ENCODE measurements at regions not wholly inside any gene's neighbourhood (a gene's known extent, or its start where the extent isn't known, plus 50 kb on each side); places are given as distances from the start of the nearest gene placed in this dataset.

DNA sequence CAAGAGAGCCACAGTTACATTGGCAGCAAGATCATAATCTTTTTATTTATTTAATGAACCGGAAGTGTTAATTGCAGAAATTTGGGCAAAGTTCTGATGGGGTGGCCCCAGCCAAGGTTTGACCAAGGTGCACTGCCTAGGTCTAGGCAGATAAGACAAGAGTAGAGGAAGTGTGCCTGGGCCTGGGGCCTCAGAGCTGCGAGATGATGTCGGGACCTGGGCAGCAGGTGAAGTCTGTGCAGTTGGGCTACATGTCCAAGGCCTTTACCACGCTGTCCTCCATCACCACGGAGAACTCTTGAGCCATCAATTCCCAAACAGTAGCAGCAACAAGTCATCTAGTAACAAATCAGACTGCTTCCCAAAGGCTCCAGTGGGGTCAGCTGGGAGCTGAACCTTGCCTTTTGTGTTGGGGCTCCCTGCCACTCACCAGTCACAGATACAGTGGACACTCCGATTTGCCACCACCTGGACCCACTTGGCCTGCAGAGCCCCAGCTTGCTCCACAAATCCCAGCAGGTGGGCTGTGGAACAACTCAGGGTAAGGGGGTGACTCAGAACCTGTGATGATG lies 52.5 kb upstream of the COMTD1 start:
- TF ChIP-seq, protein P1, sequence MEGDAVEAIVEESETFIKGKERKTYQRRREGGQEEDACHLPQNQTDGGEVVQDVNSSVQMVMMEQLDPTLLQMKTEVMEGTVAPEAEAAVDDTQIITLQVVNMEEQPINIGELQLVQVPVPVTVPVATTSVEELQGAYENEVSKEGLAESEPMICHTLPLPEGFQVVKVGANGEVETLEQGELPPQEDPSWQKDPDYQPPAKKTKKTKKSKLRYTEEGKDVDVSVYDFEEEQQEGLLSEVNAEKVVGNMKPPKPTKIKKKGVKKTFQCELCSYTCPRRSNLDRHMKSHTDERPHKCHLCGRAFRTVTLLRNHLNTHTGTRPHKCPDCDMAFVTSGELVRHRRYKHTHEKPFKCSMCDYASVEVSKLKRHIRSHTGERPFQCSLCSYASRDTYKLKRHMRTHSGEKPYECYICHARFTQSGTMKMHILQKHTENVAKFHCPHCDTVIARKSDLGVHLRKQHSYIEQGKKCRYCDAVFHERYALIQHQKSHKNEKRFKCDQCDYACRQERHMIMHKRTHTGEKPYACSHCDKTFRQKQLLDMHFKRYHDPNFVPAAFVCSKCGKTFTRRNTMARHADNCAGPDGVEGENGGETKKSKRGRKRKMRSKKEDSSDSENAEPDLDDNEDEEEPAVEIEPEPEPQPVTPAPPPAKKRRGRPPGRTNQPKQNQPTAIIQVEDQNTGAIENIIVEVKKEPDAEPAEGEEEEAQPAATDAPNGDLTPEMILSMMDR (IDR thresholded peaks at IDR 0.05; ENCODE audit: insufficient read depth, low read length): no peak
- TF ChIP-seq POLR2AphosphoS5 (IDR thresholded peaks at IDR 0.05; ENCODE audit: low read depth): no peak
- TF ChIP-seq, protein P2, sequence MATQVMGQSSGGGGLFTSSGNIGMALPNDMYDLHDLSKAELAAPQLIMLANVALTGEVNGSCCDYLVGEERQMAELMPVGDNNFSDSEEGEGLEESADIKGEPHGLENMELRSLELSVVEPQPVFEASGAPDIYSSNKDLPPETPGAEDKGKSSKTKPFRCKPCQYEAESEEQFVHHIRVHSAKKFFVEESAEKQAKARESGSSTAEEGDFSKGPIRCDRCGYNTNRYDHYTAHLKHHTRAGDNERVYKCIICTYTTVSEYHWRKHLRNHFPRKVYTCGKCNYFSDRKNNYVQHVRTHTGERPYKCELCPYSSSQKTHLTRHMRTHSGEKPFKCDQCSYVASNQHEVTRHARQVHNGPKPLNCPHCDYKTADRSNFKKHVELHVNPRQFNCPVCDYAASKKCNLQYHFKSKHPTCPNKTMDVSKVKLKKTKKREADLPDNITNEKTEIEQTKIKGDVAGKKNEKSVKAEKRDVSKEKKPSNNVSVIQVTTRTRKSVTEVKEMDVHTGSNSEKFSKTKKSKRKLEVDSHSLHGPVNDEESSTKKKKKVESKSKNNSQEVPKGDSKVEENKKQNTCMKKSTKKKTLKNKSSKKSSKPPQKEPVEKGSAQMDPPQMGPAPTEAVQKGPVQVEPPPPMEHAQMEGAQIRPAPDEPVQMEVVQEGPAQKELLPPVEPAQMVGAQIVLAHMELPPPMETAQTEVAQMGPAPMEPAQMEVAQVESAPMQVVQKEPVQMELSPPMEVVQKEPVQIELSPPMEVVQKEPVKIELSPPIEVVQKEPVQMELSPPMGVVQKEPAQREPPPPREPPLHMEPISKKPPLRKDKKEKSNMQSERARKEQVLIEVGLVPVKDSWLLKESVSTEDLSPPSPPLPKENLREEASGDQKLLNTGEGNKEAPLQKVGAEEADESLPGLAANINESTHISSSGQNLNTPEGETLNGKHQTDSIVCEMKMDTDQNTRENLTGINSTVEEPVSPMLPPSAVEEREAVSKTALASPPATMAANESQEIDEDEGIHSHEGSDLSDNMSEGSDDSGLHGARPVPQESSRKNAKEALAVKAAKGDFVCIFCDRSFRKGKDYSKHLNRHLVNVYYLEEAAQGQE (IDR thresholded peaks at IDR 0.05; ENCODE audit: insufficient replicate concordance, low read depth): no peak
- no peak for TF ChIP-seq SPI1 (IDR thresholded peaks at IDR 0.05; ENCODE audit: borderline replicate concordance, low read depth)
- no peak for TF ChIP-seq GABPA (IDR thresholded peaks at IDR 0.05; ENCODE audit: low read depth)

Data from HL-60 (cell line).